Stomach (tissue), 8 donors: ENCODE measurements at regions not wholly inside any gene's neighbourhood (a gene's known extent, or its start where the extent isn't known, plus 50 kb on each side); places are given as distances from the start of the nearest gene placed in this dataset.

ENCODE experiments used
- DNase-seq, 2 donors: peaks; one replicate each; pipeline versions ENCODE4 v3.0.0 to v3.0.0-alpha.2; 2013 to 2019
- H3K27ac ChIP-seq, 5 donors: fragments of 200-600 bp in 4 of 5; sonication (generic) in 4 of 5; one replicate each; pipeline ENCODE4 v1.5.1; 2013 to 2019; ENCODE audit warnings: mild to moderate bottlenecking in 1 of 5, moderate library complexity in 1 of 5
- H3K27me3 ChIP-seq, 3 donors: fragments of 200-600 bp; sonication (generic); one replicate each; pipeline ENCODE4 v1.5.1; 2017 to 2019; ENCODE audit warnings: mixed run types in 1 of 3
- H3K36me3 ChIP-seq, 4 donors: fragments of 200-600 bp; sonication (generic); 1 replicate in 3 of 4; 2 replicates in 1 of 4; pipeline ENCODE4 v1.5.1; 2016 to 2019
- H3K4me1 ChIP-seq, 4 donors: fragments of 200-600 bp; sonication (generic); one replicate each; pipeline ENCODE4 v1.5.1; 2016 to 2019
- H3K4me3 ChIP-seq, 4 donors: fragments of 200-600 bp; sonication (generic) in 3 of 4; one replicate each; pipeline ENCODE4 v1.5.1; 2016 to 2019; ENCODE audit warnings: mild to moderate bottlenecking in 1 of 4
- H3K9me3 ChIP-seq, 4 donors: fragments of 200-600 bp; sonication (generic); one replicate each; pipeline ENCODE4 v1.5.1; 2016 to 2019
- EP300 ChIP-seq: sonication (generic); formaldehyde crosslinking; IDR thresholded peaks from one replicate; pipeline ENCODE4 v1.6.1; 2017; ENCODE audit warnings: antibody characterized with exemption
- POLR2A ChIP-seq, 4 donors: fragments of 450-650 bp; IDR thresholded peaks; one replicate each; pipeline ENCODE4 v1.6.1; 2016; ENCODE audit warnings: antibody characterized with exemption in 4 of 4, control low read depth in 2 of 4, mild to moderate bottlenecking in 1 of 4, moderate library complexity in 1 of 4
- POLR2AphosphoS5 ChIP-seq, 3 donors: sonication (generic); formaldehyde crosslinking; IDR thresholded peaks; one replicate each; pipeline ENCODE4 v1.6.1; 2016; ENCODE audit warnings: antibody characterized with exemption in 3 of 3
- WGBS, 5 donors: extraction: QIAGEN DNeasy Blood & Tissue Kit in 3 of 5; methylation state at CpG; one replicate each; pipeline versions ENCODE4 v1.1.5 to v1.1.7; 2013 to 2018; 5-methylcytosine and 5-hydroxymethylcytosine counted together
- intact Hi-C: fragments of 100-400 bp; cut with DNase I; formaldehyde crosslinking; loops from one replicate; pipeline ENCODE4 v1.15.1; 2023; ENCODE audit warnings: low total_unique reads
- TF ChIP-seq, protein P1 (sequence below), 7 experiments: fragments of 450-650 bp in 4 of 7; fragments of 200-600 bp in 3 of 7; sonication (generic) in 3 of 7; IDR thresholded peaks; one replicate each; pipeline ENCODE4 v1.5.1; 2016 to 2019; ENCODE audit warnings: antibody characterized with exemption in 7 of 7, control low read depth in 2 of 7, mild to moderate bottlenecking in 1 of 7
- donor health status: healthy with polysubstance abuse.
- donor health status: Bipolar disorder and iron deficiency.
- donor health status: healthy.

DNA sequence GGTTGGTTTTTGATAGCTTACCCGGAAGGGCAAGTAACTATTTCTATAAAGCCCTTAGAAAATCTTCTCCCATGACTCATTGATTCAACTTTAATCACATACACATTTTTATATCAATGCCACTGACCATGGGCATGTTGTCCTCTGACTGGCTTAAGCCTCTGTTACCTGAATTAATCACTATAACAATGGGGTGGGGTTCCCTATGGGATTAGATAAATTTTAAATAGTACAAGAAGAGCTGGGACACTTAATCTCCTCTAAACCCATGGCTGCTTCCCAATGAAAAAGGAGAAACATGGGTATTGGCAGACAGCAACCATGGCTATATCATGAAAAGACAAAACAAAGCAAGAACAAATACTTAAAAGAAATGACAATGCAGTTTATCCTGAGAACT, 636.2 kb downstream of the BRINP1 start:
- WGBS, 5 donors = 0 to 70% (median 57%) methylated on average over 1 of the region's 1 CpG
- Histone ChIP-seq H3K27me3 (peaks cover 0 to 6% (median 0%) of the 10 kb centered on the region in 3 donors), H3K4me1 (no peaks in the 10 kb centered on the region), H3K36me3 (no peaks in the 10 kb centered on the region), H3K27ac (no peak overlapping the region), H3K9me3 (peaks cover 0 to 24% (median 17%) of the 10 kb centered on the region in 4 donors), H3K4me3 (no peak overlapping the region)
- no peak for DNase-seq
- intact Hi-C loops = no loop called here
- no peak for TF ChIP-seq POLR2AphosphoS5 (IDR thresholded peaks at IDR 0.05)
- no peak for TF ChIP-seq POLR2A (IDR thresholded peaks at IDR 0.05)
- TF ChIP-seq, protein P1, sequence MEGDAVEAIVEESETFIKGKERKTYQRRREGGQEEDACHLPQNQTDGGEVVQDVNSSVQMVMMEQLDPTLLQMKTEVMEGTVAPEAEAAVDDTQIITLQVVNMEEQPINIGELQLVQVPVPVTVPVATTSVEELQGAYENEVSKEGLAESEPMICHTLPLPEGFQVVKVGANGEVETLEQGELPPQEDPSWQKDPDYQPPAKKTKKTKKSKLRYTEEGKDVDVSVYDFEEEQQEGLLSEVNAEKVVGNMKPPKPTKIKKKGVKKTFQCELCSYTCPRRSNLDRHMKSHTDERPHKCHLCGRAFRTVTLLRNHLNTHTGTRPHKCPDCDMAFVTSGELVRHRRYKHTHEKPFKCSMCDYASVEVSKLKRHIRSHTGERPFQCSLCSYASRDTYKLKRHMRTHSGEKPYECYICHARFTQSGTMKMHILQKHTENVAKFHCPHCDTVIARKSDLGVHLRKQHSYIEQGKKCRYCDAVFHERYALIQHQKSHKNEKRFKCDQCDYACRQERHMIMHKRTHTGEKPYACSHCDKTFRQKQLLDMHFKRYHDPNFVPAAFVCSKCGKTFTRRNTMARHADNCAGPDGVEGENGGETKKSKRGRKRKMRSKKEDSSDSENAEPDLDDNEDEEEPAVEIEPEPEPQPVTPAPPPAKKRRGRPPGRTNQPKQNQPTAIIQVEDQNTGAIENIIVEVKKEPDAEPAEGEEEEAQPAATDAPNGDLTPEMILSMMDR (IDR thresholded peaks at IDR 0.05) = no peak
- no peak for TF ChIP-seq EP300

DNA sequence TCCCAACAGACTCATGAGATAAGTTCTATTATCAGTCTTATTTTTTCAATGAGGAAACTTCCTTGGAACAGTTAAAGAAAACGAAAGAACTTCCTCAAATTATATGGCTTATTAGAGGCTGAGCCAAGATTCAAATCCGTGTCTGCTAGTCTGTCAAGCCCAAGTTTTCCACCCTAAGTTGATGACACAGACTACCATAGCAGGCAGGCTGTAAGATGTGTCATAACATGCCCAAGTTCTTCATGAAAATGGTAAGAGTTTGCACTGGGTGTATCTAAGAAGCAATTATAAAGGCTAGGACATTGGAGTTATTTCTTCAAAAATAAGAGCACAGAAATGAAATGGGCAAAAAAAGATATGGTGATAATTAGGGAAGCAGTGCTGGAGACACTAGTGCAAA, 634.5 kb downstream of the BRINP1 start:
- Histone ChIP-seq H3K4me1 (no peaks in the 10 kb centered on the region), H3K4me3 (no peak overlapping the region), H3K27me3 (no peaks in the 10 kb centered on the region), H3K9me3 (peaks cover 0 to 20% (median 16%) of the 10 kb centered on the region in 4 donors), H3K36me3 (no peaks in the 10 kb centered on the region), H3K27ac (no peak overlapping the region)
- intact Hi-C loops = no loop called here
- DNase-seq = no peak
- 36 to 66% (median 50%) methylated on average over 2 of the region's 2 CpGs for WGBS, 5 donors
- TF ChIP-seq POLR2AphosphoS5 (IDR thresholded peaks at IDR 0.05) = no peak
- TF ChIP-seq EP300 = no peak
- TF ChIP-seq POLR2A (IDR thresholded peaks at IDR 0.05) = no peak
- TF ChIP-seq, protein P1 (IDR thresholded peaks at IDR 0.05) = no peak

DNA sequence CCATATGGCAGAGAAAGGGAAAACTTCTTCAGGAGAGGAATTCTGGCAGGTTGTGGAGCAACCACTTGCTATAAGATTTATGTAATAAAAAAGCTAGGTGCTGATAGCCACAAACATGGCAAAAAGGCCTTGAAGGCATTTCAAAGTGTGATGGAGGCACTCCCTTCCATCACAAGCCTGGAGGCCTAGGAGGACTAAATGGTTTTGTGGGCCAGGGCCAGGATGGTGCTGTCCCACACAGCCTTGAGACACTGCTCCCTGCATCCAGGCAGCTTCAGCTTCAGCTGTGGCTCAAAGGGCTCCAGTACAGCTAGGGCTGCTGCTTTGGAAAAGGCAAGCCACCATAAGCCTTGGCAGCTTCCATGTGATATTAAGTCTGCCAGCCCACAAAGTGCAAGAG, 632.8 kb downstream of the BRINP1 start:
- Histone ChIP-seq H3K9me3 (peaks cover 0 to 20% (median 16%) of the 10 kb centered on the region in 4 donors), H3K36me3 (no peaks in the 10 kb centered on the region), H3K4me1 (no peaks in the 10 kb centered on the region), H3K27me3 (no peaks in the 10 kb centered on the region), H3K27ac (no peak overlapping the region), H3K4me3 (no peak overlapping the region)
- no peak for DNase-seq
- intact Hi-C loops = no loop called here
- TF ChIP-seq POLR2A (IDR thresholded peaks at IDR 0.05) = no peak
- no peak for TF ChIP-seq POLR2AphosphoS5 (IDR thresholded peaks at IDR 0.05)
- TF ChIP-seq, protein P1 (IDR thresholded peaks at IDR 0.05) = no peak
- TF ChIP-seq EP300 = no peak

DNA sequence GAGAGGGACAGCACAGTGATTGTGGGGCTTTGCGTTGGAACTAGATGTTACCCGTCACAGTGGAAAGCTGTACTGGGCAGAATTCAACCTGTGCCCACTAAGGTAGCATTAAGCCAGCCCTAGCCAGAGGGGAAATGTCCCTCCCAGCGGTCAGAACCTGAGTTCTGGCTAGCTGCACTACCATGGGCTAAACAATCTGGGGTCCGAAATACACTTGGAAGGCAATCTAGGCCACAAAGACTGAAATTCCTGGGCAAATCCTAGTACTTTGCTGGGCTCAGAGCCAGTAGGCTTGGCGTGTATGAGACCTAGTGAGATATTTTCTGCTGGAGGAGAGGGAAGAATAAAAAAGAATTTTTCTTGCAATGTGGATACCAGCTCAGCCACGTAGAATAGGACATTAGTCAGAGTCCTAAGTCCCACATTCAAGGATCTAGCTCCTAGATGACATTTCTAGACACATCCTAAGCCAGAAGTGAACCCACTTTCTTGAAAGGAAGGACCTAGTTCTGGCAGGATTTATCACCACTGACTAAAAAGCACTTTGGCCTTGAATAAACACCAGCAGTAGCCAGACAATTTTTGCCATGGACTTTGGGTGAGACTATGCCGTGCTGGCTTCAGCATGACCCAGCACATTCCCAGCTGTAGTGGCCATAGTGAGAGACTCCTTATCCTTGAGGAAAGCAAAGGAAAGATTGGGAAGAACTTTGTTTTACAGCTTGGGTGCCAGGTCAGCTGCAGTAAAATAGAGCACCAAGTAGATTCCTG, 618.0 kb downstream of the BRINP1 start:
- intact Hi-C loops = no loop called here
- H3K4me3 ChIP-seq = no peak overlapping the region
- TF ChIP-seq, protein P1 (IDR thresholded peaks at IDR 0.05) = no peak
- TF ChIP-seq EP300 = no peak
- no peak for TF ChIP-seq POLR2A (IDR thresholded peaks at IDR 0.05)
- no peak for TF ChIP-seq POLR2AphosphoS5 (IDR thresholded peaks at IDR 0.05)
- H3K27ac ChIP-seq = no peak overlapping the region
- H3K9me3 ChIP-seq = peaks cover 3 to 40% (median 27%) of the 10 kb centered on the region in 4 donors
- 74 to 81% (median 75%) methylated on average over 7 of the region's 7 CpGs for WGBS, 5 donors
- no peaks in the 10 kb centered on the region for H3K27me3 ChIP-seq
- DNase-seq = no peak
- no peaks in the 10 kb centered on the region for H3K36me3 ChIP-seq
- no peaks in the 10 kb centered on the region for H3K4me1 ChIP-seq
